ENCODE measurements at regions not wholly inside any gene's neighbourhood (a gene's known extent, or its start where the extent isn't known, plus 50 kb on each side); places are given as distances from the start of the nearest gene placed in this dataset.

GRCh38 chr7:106339513-106340246 lies 54.9 kb upstream of the NAMPT start:
- Histone ChIP-seq H3K14ac (ENCODE audit: low read length) (no peak overlapping the region), H3K4me2 (ENCODE audit: low read length) (no peak overlapping the region), H2BK120ac (ENCODE audit: insufficient read depth, low read length, poor library complexity) (no peak overlapping the region), H3K4me3 (ENCODE audit: low read depth, low read length) (no peak overlapping the region), H4K91ac (ENCODE audit: low read depth, low read length) (no peak overlapping the region), H2BK5ac (ENCODE audit: low read depth, low read length, poor library complexity) (no peak overlapping the region), H3K36me3 (ENCODE audit: control insufficient read depth in 1 of 2, insufficient read depth in 2 of 2, low read length in 2 of 2) (no peaks in the 10 kb centered on the region), H3K79me2 (ENCODE audit: control insufficient read depth, insufficient read depth, low read length, poor library complexity) (no peaks in the 10 kb centered on the region), H3K27me3 (ENCODE audit: insufficient read depth, low read length) (no peaks in the 10 kb centered on the region), H2BK12ac (ENCODE audit: low read length) (no peak overlapping the region), H4K8ac (ENCODE audit: low read depth, low read length) (no peak overlapping the region), H3K27ac (ENCODE audit: low read depth, low read length) (no peak overlapping the region), H3K9me3 (ENCODE audit: insufficient read depth, low read depth, low read length) (peaks cover 5% of the 10 kb centered on the region), H3K4me1 (ENCODE audit: control insufficient read depth in 1 of 2, insufficient read depth in 2 of 2, low read length in 2 of 2) (no peaks in the 10 kb centered on the region), H3K79me1 (ENCODE audit: low read length) (no peaks in the 10 kb centered on the region), H3K23ac (ENCODE audit: low read length) (no peak overlapping the region), H4K12ac (ENCODE audit: low read depth, low read length) (no peak overlapping the region), H3K18ac (ENCODE audit: low read length) (no peak overlapping the region), H2AFZ (ENCODE audit: insufficient read depth, low read length, poor library complexity) (no peak overlapping the region), H2AK5ac (ENCODE audit: low read length) (no peak overlapping the region), H3K9ac (ENCODE audit: low read length) (no peak overlapping the region), H3K4ac (ENCODE audit: low read depth, low read length) (no peak overlapping the region)
- no peak for DNase-seq
- WGBS (ENCODE audit: extremely low coverage, insufficient coverage, insufficient read length), result no CpG with 5 or more reads among the region's 1 CpG

DNA sequence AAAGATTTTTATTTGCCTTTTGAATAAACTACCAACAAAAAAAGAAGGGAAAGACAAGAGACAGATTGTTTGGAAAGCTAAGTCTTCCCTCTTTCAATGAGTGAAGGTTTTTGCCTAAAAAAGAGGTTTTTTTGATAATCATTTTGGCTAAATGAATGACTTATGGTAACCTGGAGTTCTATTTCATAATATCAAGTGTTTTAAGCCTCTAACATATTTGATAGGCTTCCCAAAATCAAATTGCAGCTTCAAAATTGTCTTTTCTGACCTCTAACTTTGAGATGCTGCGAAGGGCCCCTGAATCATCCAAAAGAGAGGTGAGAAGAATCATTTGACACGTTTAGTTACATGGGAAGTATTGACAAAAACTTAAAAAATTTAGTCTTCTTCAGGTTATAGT lies 53.0 kb upstream of the NAMPT start:
- no CpG with 5 or more reads among the region's 2 CpGs for WGBS (ENCODE audit: extremely low coverage, insufficient coverage, insufficient read length)
- H3K4me3 ChIP-seq (ENCODE audit: low read depth, low read length), result no peak overlapping the region
- H3K4me1 ChIP-seq (ENCODE audit: control insufficient read depth in 1 of 2, insufficient read depth in 2 of 2, low read length in 2 of 2), result no peaks in the 10 kb centered on the region
- H2AK5ac ChIP-seq (ENCODE audit: low read length), result no peak overlapping the region
- H4K91ac ChIP-seq (ENCODE audit: low read depth, low read length), result no peak overlapping the region
- H3K18ac ChIP-seq (ENCODE audit: low read length), result no peak overlapping the region
- no peak overlapping the region for H4K8ac ChIP-seq (ENCODE audit: low read depth, low read length)
- no peak overlapping the region for H2AFZ ChIP-seq (ENCODE audit: insufficient read depth, low read length, poor library complexity)
- no peak overlapping the region for H3K9ac ChIP-seq (ENCODE audit: low read length)
- H2BK12ac ChIP-seq (ENCODE audit: low read length), result no peak overlapping the region
- H3K23ac ChIP-seq (ENCODE audit: low read length), result no peak overlapping the region
- no peak overlapping the region for H4K12ac ChIP-seq (ENCODE audit: low read depth, low read length)
- H2BK5ac ChIP-seq (ENCODE audit: low read depth, low read length, poor library complexity), result no peak overlapping the region
- no peaks in the 10 kb centered on the region for H3K79me1 ChIP-seq (ENCODE audit: low read length)
- H3K9me3 ChIP-seq (ENCODE audit: insufficient read depth, low read depth, low read length), result peaks cover 5% of the 10 kb centered on the region
- H3K4me2 ChIP-seq (ENCODE audit: low read length), result no peak overlapping the region
- H3K79me2 ChIP-seq (ENCODE audit: control insufficient read depth, insufficient read depth, low read length, poor library complexity), result no peaks in the 10 kb centered on the region
- H2BK120ac ChIP-seq (ENCODE audit: insufficient read depth, low read length, poor library complexity), result no peak overlapping the region
- no peak overlapping the region for H3K14ac ChIP-seq (ENCODE audit: low read length)
- no peak overlapping the region for H3K4ac ChIP-seq (ENCODE audit: low read depth, low read length)
- no peak overlapping the region for H3K27ac ChIP-seq (ENCODE audit: low read depth, low read length)
- DNase-seq, result no peak
- H3K27me3 ChIP-seq (ENCODE audit: insufficient read depth, low read length), result no peaks in the 10 kb centered on the region
- no peaks in the 10 kb centered on the region for H3K36me3 ChIP-seq (ENCODE audit: control insufficient read depth in 1 of 2, insufficient read depth in 2 of 2, low read length in 2 of 2)

DNA sequence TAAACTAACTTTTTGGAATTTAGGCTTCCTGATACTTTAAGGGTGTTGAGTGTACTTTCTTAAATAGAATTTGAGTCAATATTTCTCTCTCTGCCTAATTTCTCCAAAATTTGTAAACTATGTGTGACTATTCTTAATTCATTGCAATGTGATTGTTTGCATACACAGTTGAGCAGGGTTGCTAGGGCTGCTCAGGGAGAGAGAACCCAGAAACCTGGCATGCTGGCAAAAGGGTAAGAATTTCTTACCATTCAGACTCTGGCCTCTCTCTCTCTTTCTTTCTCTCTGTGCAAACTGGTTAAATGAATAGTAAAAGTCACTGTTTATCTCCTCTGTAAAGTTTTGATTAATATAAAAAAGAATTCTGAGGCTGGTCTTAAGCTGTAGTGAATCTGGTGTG lies 51.0 kb upstream of the NAMPT start:
- Histone ChIP-seq H3K27ac (ENCODE audit: low read depth, low read length) (no peak overlapping the region), H2BK12ac (ENCODE audit: low read length) (no peak overlapping the region), H3K27me3 (ENCODE audit: insufficient read depth, low read length) (no peaks in the 10 kb centered on the region), H3K4ac (ENCODE audit: low read depth, low read length) (no peak overlapping the region), H3K36me3 (ENCODE audit: control insufficient read depth in 1 of 2, insufficient read depth in 2 of 2, low read length in 2 of 2) (no peaks in the 10 kb centered on the region), H2BK120ac (ENCODE audit: insufficient read depth, low read length, poor library complexity) (no peak overlapping the region), H3K4me1 (ENCODE audit: control insufficient read depth in 1 of 2, insufficient read depth in 2 of 2, low read length in 2 of 2) (no peaks in the 10 kb centered on the region), H2BK5ac (ENCODE audit: low read depth, low read length, poor library complexity) (no peak overlapping the region), H3K23ac (ENCODE audit: low read length) (no peak overlapping the region), H4K91ac (ENCODE audit: low read depth, low read length) (no peak overlapping the region), H3K4me3 (ENCODE audit: low read depth, low read length) (no peak overlapping the region), H3K4me2 (ENCODE audit: low read length) (no peak overlapping the region), H2AK5ac (ENCODE audit: low read length) (no peak overlapping the region), H3K9me3 (ENCODE audit: insufficient read depth, low read depth, low read length) (peaks cover 1% of the 10 kb centered on the region), H3K14ac (ENCODE audit: low read length) (no peak overlapping the region), H2AFZ (ENCODE audit: insufficient read depth, low read length, poor library complexity) (no peak overlapping the region), H3K79me2 (ENCODE audit: control insufficient read depth, insufficient read depth, low read length, poor library complexity) (no peaks in the 10 kb centered on the region), H4K8ac (ENCODE audit: low read depth, low read length) (no peak overlapping the region), H3K9ac (ENCODE audit: low read length) (no peak overlapping the region), H3K18ac (ENCODE audit: low read length) (no peak overlapping the region), H4K12ac (ENCODE audit: low read depth, low read length) (no peak overlapping the region), H3K79me1 (ENCODE audit: low read length) (no peaks in the 10 kb centered on the region)
- peak in 1 of 2 donors; percentile 48 for DNase-seq
